Hypothalamus (tissue), 51 donors: ENCODE measurements at regions not wholly inside any gene's neighbourhood (a gene's known extent, or its start where the extent isn't known, plus 50 kb on each side); places are given as distances from the start of the nearest gene placed in this dataset.

Experiments
- DNase-seq, 51 donors: peaks; one replicate each; lab custom pipeline; 2025; lab: John Stamatoyannopoulos, UW

- peak in 9 of 51 donors; percentile 19 to 52 (median 35) for DNase-seq
Observed at GRCh38 chr11:119910051-119910450, 181.1 kb upstream of the NECTIN1 start.

- no peak for DNase-seq
Observed at GRCh38 chr11:119909495-119909894, 180.5 kb upstream of the NECTIN1 start.

- DNase-seq: no peak
Observed at GRCh38 chr11:119909077-119909476, 180.1 kb upstream of the NECTIN1 start.

- no peak for DNase-seq
Observed at GRCh38 chr11:119908573-119908904, 179.5 kb upstream of the NECTIN1 start.

GRCh38 chr11:119907878-119908572, 179.0 kb upstream of the NECTIN1 start:
- DNase-seq: peak in 1 of 51 donors; percentile 51

- no peak for DNase-seq
Observed at GRCh38 chr11:119907122-119907851, 178.3 kb upstream of the NECTIN1 start.

- DNase-seq: no peak
Observed at GRCh38 chr11:119906376-119906775, 177.4 kb upstream of the NECTIN1 start.

- no peak for DNase-seq
Observed at GRCh38 chr11:119905162-119905561, 176.2 kb upstream of the NECTIN1 start.

- DNase-seq: no peak
Observed at GRCh38 chr11:119904531-119905035, 175.6 kb upstream of the NECTIN1 start.

- DNase-seq: no peak
Observed at GRCh38 chr11:119903821-119904220, 174.8 kb upstream of the NECTIN1 start.

- DNase-seq: no peak
Observed at GRCh38 chr11:119903389-119903788, 174.4 kb upstream of the NECTIN1 start.

GRCh38 chr11:119902656-119903231, 173.7 kb upstream of the NECTIN1 start:
- DNase-seq: no peak

- no peak for DNase-seq
Observed at GRCh38 chr11:119901657-119902577, 172.9 kb upstream of the NECTIN1 start.

- no peak for DNase-seq
Observed at GRCh38 chr11:119899997-119900396, 171.0 kb upstream of the NECTIN1 start.

GRCh38 chr11:119897576-119897975, 168.6 kb upstream of the NECTIN1 start:
- no peak for DNase-seq

- DNase-seq: no peak
Observed at GRCh38 chr11:119897046-119897440, 168.0 kb upstream of the NECTIN1 start.

- no peak for DNase-seq
Observed at GRCh38 chr11:119896387-119897045, 167.5 kb upstream of the NECTIN1 start.

- no peak for DNase-seq
Observed at GRCh38 chr11:119895981-119896380, 167.0 kb upstream of the NECTIN1 start.

GRCh38 chr11:119894916-119895315, 165.9 kb upstream of the NECTIN1 start:
- no peak for DNase-seq

- DNase-seq: peak in 29 of 51 donors; percentile 23 to 86 (median 63)
Observed at GRCh38 chr11:119892311-119892808, 163.4 kb upstream of the NECTIN1 start.
